ENCODE measurements at regions not wholly inside any gene's neighbourhood (a gene's known extent, or its start where the extent isn't known, plus 50 kb on each side); places are given as distances from the start of the nearest gene placed in this dataset.

- TF ChIP-seq EZH2phosphoT487 (IDR thresholded peaks at IDR 0.05; ENCODE audit: low read depth), result no peak
- TF ChIP-seq CTCF (IDR thresholded peaks at IDR 0.05; ENCODE audit: low read depth, low read length), result no peak
- H3K36me3 ChIP-seq (replicated peaks; ENCODE audit: low read depth, low read length), result no peaks in the 10 kb centered on the region
- no peaks in the 10 kb centered on the region for H3K9me3 ChIP-seq (ENCODE audit: insufficient read depth, low read length)
- peak overlapping the region; percentile 100 for H3K27ac ChIP-seq (ENCODE audit: low read length)
- H3K27me3 ChIP-seq (ENCODE audit: low read depth, low read length), result no peaks in the 10 kb centered on the region
- no peaks in the 10 kb centered on the region for H4K20me1 ChIP-seq (ENCODE audit: insufficient read depth, low read length)
- H3K4me1 ChIP-seq (ENCODE audit: low read length), result peaks cover 88% of the 10 kb centered on the region
- H3K9ac ChIP-seq (ENCODE audit: low read length), result peak overlapping the region; percentile 92
- H3K79me2 ChIP-seq (ENCODE audit: low read length), result peaks cover 6% of the 10 kb centered on the region; the same call in 1 of the 2 replicates
- peak overlapping the region; percentile 78 for H3K4me2 ChIP-seq (ENCODE audit: low read length)
- peak overlapping the region; percentile 71 for H3K4me3 ChIP-seq (ENCODE audit: low read length)
- no peak overlapping the region for H2AFZ ChIP-seq (ENCODE audit: low read depth, low read length)
Observed at GRCh38 chr4:184282895-184283654, 65.4 kb upstream of the ENPP6 start.

- Histone ChIP-seq H3K36me3 (replicated peaks; ENCODE audit: low read depth, low read length) (no peaks in the 10 kb centered on the region), H3K9me3 (ENCODE audit: insufficient read depth, low read length) (no peaks in the 10 kb centered on the region), H3K4me3 (ENCODE audit: low read length) (peak overlapping the region; percentile 56), H3K9ac (ENCODE audit: low read length) (peak overlapping the region; percentile 88), H3K27me3 (ENCODE audit: low read depth, low read length) (no peaks in the 10 kb centered on the region), H2AFZ (ENCODE audit: low read depth, low read length) (no peak overlapping the region), H3K4me2 (ENCODE audit: low read length) (peak overlapping the region; percentile 63), H3K27ac (ENCODE audit: low read length) (peak overlapping the region; percentile 100), H3K79me2 (ENCODE audit: low read length) (peaks cover 6% of the 10 kb centered on the region; the same call in 1 of the 2 replicates), H3K4me1 (ENCODE audit: low read length) (peaks cover 80% of the 10 kb centered on the region), H4K20me1 (ENCODE audit: insufficient read depth, low read length) (no peaks in the 10 kb centered on the region)
- TF ChIP-seq CTCF (IDR thresholded peaks at IDR 0.05; ENCODE audit: low read depth, low read length) (peak; percentile 11; the same call in 1 of the 2 replicates), EZH2phosphoT487 (IDR thresholded peaks at IDR 0.05; ENCODE audit: low read depth) (no peak)
Observed at GRCh38 chr4:184282251-184282713, 64.6 kb upstream of the ENPP6 start.

- H2AFZ ChIP-seq (ENCODE audit: low read depth, low read length), result no peak overlapping the region
- H3K27ac ChIP-seq (ENCODE audit: low read length), result peak overlapping the region; percentile 100
- no peaks in the 10 kb centered on the region for H3K27me3 ChIP-seq (ENCODE audit: low read depth, low read length)
- H3K9ac ChIP-seq (ENCODE audit: low read length), result peak overlapping the region; percentile 88
- H3K36me3 ChIP-seq (replicated peaks; ENCODE audit: low read depth, low read length), result no peaks in the 10 kb centered on the region
- TF ChIP-seq CTCF (IDR thresholded peaks at IDR 0.05; ENCODE audit: low read depth, low read length), result no peak
- TF ChIP-seq EZH2phosphoT487 (IDR thresholded peaks at IDR 0.05; ENCODE audit: low read depth), result no peak
- H3K4me1 ChIP-seq (ENCODE audit: low read length), result peaks cover 72% of the 10 kb centered on the region
- no peaks in the 10 kb centered on the region for H3K9me3 ChIP-seq (ENCODE audit: insufficient read depth, low read length)
- H3K4me3 ChIP-seq (ENCODE audit: low read length), result peak overlapping the region; percentile 56
- H3K4me2 ChIP-seq (ENCODE audit: low read length), result peak overlapping the region; percentile 63
- H4K20me1 ChIP-seq (ENCODE audit: insufficient read depth, low read length), result no peaks in the 10 kb centered on the region
- H3K79me2 ChIP-seq (ENCODE audit: low read length), result peaks cover 6% of the 10 kb centered on the region; the same call in 1 of the 2 replicates
Observed at GRCh38 chr4:184281231-184282139, 63.8 kb upstream of the ENPP6 start.
